NCI-H2081 (cell line): ENCODE measurements at regions not wholly inside any gene's neighbourhood (a gene's known extent, or its start where the extent isn't known, plus 50 kb on each side); places are given as distances from the start of the nearest gene placed in this dataset.

Source experiments
- DNase-seq, 2 experiments: peaks; one replicate each; lab custom pipeline; 2025; lab: John Stamatoyannopoulos, UW

GRCh38 chr3:23052208-23052607 lies 150.9 kb upstream of the UBE2E2 start:
- DNase-seq: no peak

- DNase-seq: no peak
Observed at GRCh38 chr3:23052620-23053019, 150.5 kb upstream of the UBE2E2 start.

- no peak for DNase-seq
Observed at GRCh38 chr3:23055733-23056376, 147.3 kb upstream of the UBE2E2 start.

GRCh38 chr3:23062582-23062981 lies 140.5 kb upstream of the UBE2E2 start:
- no peak for DNase-seq

GRCh38 chr3:23062982-23063381 lies 140.1 kb upstream of the UBE2E2 start:
- DNase-seq: no peak

GRCh38 chr3:23067116-23067515 lies 136.0 kb upstream of the UBE2E2 start:
- no peak for DNase-seq

GRCh38 chr3:23068016-23068728 lies 135.0 kb upstream of the UBE2E2 start:
- no peak for DNase-seq

- DNase-seq: no peak
Observed at GRCh38 chr3:23071296-23071695, 131.8 kb upstream of the UBE2E2 start.

- DNase-seq: no peak
Observed at GRCh38 chr3:23071758-23072157, 131.4 kb upstream of the UBE2E2 start.

- no peak for DNase-seq
Observed at GRCh38 chr3:23072693-23073092, 130.4 kb upstream of the UBE2E2 start.

GRCh38 chr3:23073724-23074305 lies 129.3 kb upstream of the UBE2E2 start:
- DNase-seq: no peak

GRCh38 chr3:23075496-23075895 lies 127.6 kb upstream of the UBE2E2 start:
- no peak for DNase-seq

GRCh38 chr3:23076437-23076836 lies 126.7 kb upstream of the UBE2E2 start:
- DNase-seq: no peak

GRCh38 chr3:23077126-23077525 lies 126.0 kb upstream of the UBE2E2 start:
- DNase-seq: no peak

GRCh38 chr3:23078735-23079134 lies 124.4 kb upstream of the UBE2E2 start:
- DNase-seq: no peak

- DNase-seq: no peak
Observed at GRCh38 chr3:23079976-23080375, 123.2 kb upstream of the UBE2E2 start.

GRCh38 chr3:23083701-23084100 lies 119.4 kb upstream of the UBE2E2 start:
- no peak for DNase-seq

- no peak for DNase-seq
Observed at GRCh38 chr3:23084367-23084766, 118.8 kb upstream of the UBE2E2 start.

GRCh38 chr3:23085261-23085660 lies 117.9 kb upstream of the UBE2E2 start:
- no peak for DNase-seq

- DNase-seq: no peak
Observed at GRCh38 chr3:23086331-23086730, 116.8 kb upstream of the UBE2E2 start.

GRCh38 chr3:23086831-23087230 lies 116.3 kb upstream of the UBE2E2 start:
- DNase-seq: no peak

- DNase-seq: no peak
Observed at GRCh38 chr3:23094412-23094811, 108.7 kb upstream of the UBE2E2 start.

- peak in 1 of 2 experiments; percentile 74 for DNase-seq
Observed at GRCh38 chr3:23094890-23095462, 108.2 kb upstream of the UBE2E2 start.
